Endothelial cell of umbilical vein (primary cell): ENCODE measurements at regions not wholly inside any gene's neighbourhood (a gene's known extent, or its start where the extent isn't known, plus 50 kb on each side); places are given as distances from the start of the nearest gene placed in this dataset.

Experiments
- BruUV-seq: library from RNA; stranded (reverse); fragments of 400-500 nt; replicated peaks from 2 replicates; lab custom pipeline; 2021; lab: Mats Ljungman, UMichigan
- CTCF ChIA-PET: fragments of 300-600, 350-600 bp; sonication (Branson Sonifier 250); formaldehyde crosslinking; loops from one replicate; lab custom pipeline; 2021; ENCODE audit warnings: antibody characterized with exemption, inconsistent platforms; lab: Charles Lee
- POLR2A ChIA-PET: fragments of 300-600, 350-600 bp; sonication (Branson Sonifier 250); formaldehyde crosslinking; loops from one replicate; lab custom pipeline; 2021; ENCODE audit warnings: antibody characterized with exemption, inconsistent platforms; lab: Charles Lee
- DNase-seq: peaks from one replicate; pipeline ENCODE4 v3.0.0-alpha.2; 2011; ENCODE audit warnings: low read depth, low spot score
- FAIRE-seq: peaks from 2 replicates; lab custom pipeline; 2011; peaks lifted over from hg19 to GRCh38; lab: Jason Lieb, UNC
- H2AFZ ChIP-seq: 2 replicates; pipeline ENCODE4 v1.6.0; 2012; ENCODE audit warnings: low read depth, low read length, control low read depth, inconsistent platforms
- H3K27ac ChIP-seq: 2 replicates; pipeline ENCODE4 v1.5.1; 2011; ENCODE audit warnings: low read depth, mild to moderate bottlenecking, control low read depth, low read length, moderate library complexity; ENCODE audit not compliant: insufficient read depth
- H3K27me3 ChIP-seq, 2 experiments: 2 replicates each; pipeline versions ENCODE4 v1.6.0 to v1.6.1; 2011; ENCODE audit warnings: low read length in 2 of 2, mixed read lengths in 1 of 2; ENCODE audit not compliant: control insufficient read depth in 2 of 2, insufficient read depth in 2 of 2
- H3K36me3 ChIP-seq, 2 experiments: 2 replicates in 1 of 2; 3 replicates in 1 of 2; pipeline ENCODE4 v1.5.1; 2011; ENCODE audit warnings: low read length in 2 of 2, mild to moderate bottlenecking in 1 of 2, moderate library complexity in 1 of 2; ENCODE audit not compliant: control insufficient read depth in 2 of 2, insufficient read depth in 2 of 2; ENCODE audit errors: extremely low read depth in 1 of 2
- H3K4me1 ChIP-seq: 3 replicates; pipeline ENCODE4 v1.5.1; 2011; ENCODE audit warnings: mild to moderate bottlenecking, low read length; ENCODE audit not compliant: control insufficient read depth, insufficient read depth; ENCODE audit errors: extremely low read depth
- H3K4me2 ChIP-seq: 2 replicates; pipeline ENCODE4 v1.6.1; 2011; ENCODE audit warnings: low read length, control low read depth, mixed read lengths; ENCODE audit not compliant: insufficient read depth
- H3K4me3 ChIP-seq, 3 experiments: fragments of 200-600 bp in 1 of 3; sonication (generic), shearing (Covaris generic) in 1 of 3; replicated peaks in 1 of 3; 2 replicates each; pipeline ENCODE4 v1.5.1; 2011 to 2016; ENCODE audit warnings: control low read depth in 3 of 3, low read length in 3 of 3, mild to moderate bottlenecking in 2 of 3, inconsistent platforms in 1 of 3, low read depth in 1 of 3, moderate library complexity in 1 of 3; ENCODE audit not compliant: insufficient read depth in 1 of 3
- H3K79me2 ChIP-seq: 2 replicates; pipeline ENCODE4 v1.6.0; 2012; ENCODE audit warnings: low read length, inconsistent platforms; ENCODE audit not compliant: control insufficient read depth, insufficient read depth
- H3K9ac ChIP-seq: replicated peaks from 2 replicates; pipeline ENCODE3; 2011; ENCODE audit warnings: low read length, control low read depth; ENCODE audit not compliant: insufficient read depth; ENCODE audit errors: extremely low read depth
- H3K9me1 ChIP-seq: replicated peaks from 3 replicates; pipeline ENCODE4 v1.6.0; 2011; ENCODE audit warnings: mild to moderate bottlenecking, low read length; ENCODE audit not compliant: control insufficient read depth, insufficient read depth; ENCODE audit errors: extremely low read depth
- H3K9me3 ChIP-seq: replicated peaks from 2 replicates; pipeline ENCODE4 v1.5.1; 2012; ENCODE audit warnings: low read length, inconsistent platforms; ENCODE audit not compliant: control insufficient read depth, insufficient read depth
- H4K20me1 ChIP-seq: replicated peaks from 2 replicates; pipeline ENCODE3; 2011; ENCODE audit warnings: mild to moderate bottlenecking, low read length; ENCODE audit not compliant: control insufficient read depth, insufficient read depth; ENCODE audit errors: extremely low read depth
- CTCF ChIP-seq, 2 donors: IDR thresholded peaks; 1 replicate in 1 of 2; 2 replicates in 1 of 2; pipeline ENCODE4 v1.5.1; 2011; ENCODE audit warnings: low read length in 2 of 2, mild to moderate bottlenecking in 2 of 2, moderate library complexity in 2 of 2, control low read depth in 1 of 2, inconsistent platforms in 1 of 2, low read depth in 1 of 2; ENCODE audit not compliant: insufficient read depth in 1 of 2; ENCODE audit errors: extremely low read depth in 1 of 2
- EZH2 ChIP-seq: IDR thresholded peaks from 2 replicates; pipeline ENCODE4 v1.6.1; 2012; ENCODE audit warnings: borderline replicate concordance, low read depth, mild to moderate bottlenecking, moderate library complexity, low read length, inconsistent platforms; ENCODE audit not compliant: severe bottlenecking
- FOS ChIP-seq: IDR thresholded peaks from 2 replicates; pipeline ENCODE4 v1.6.1; 2011; ENCODE audit warnings: mild to moderate bottlenecking, low read length, moderate library complexity, borderline replicate concordance; ENCODE audit not compliant: insufficient read depth
- GATA2 ChIP-seq: IDR thresholded peaks from 2 replicates; pipeline ENCODE4 v1.7.0; 2011; ENCODE audit warnings: low read depth, mild to moderate bottlenecking, moderate library complexity, mixed read lengths, low read length; ENCODE audit not compliant: insufficient read length, insufficient read depth
- JUN ChIP-seq: IDR thresholded peaks from 2 replicates; pipeline ENCODE4 v1.6.1; 2011; ENCODE audit warnings: borderline replicate concordance, low read depth; ENCODE audit not compliant: insufficient read length, insufficient read depth
- MAX ChIP-seq: IDR thresholded peaks from 2 replicates; pipeline ENCODE4 v1.6.1; 2011; ENCODE audit not compliant: insufficient read depth, insufficient read length
- MYC ChIP-seq: IDR thresholded peaks from one replicate; pipeline ENCODE4 v1.6.1; 2011; ENCODE audit warnings: mild to moderate bottlenecking, low read depth, low read length
- POLR2A ChIP-seq: IDR thresholded peaks from 2 replicates; pipeline ENCODE4 v1.6.1; 2012; ENCODE audit warnings: low read depth, mild to moderate bottlenecking, control low read depth, low read length
- POLR2AphosphoS5 ChIP-seq: IDR thresholded peaks from 2 replicates; pipeline ENCODE4 v1.6.1; 2012; ENCODE audit warnings: low read depth, mild to moderate bottlenecking, control low read depth, low read length, moderate library complexity; ENCODE audit not compliant: insufficient read depth
- dilution Hi-C: fragments of 300-500 bp; cut with MboI; formaldehyde crosslinking; loops from one replicate; pipeline ENCODE4 v1.15.0; 2019; ENCODE audit warnings: low sequenced_read_pairs; ENCODE audit not compliant: extremely low pct_ligation_motif_present
- intact Hi-C: fragments of 100-400 bp; cut with micrococcal nuclease; formaldehyde crosslinking; loops from one replicate; pipeline ENCODE4 v1.10.0; 2022

GRCh38 chr13:111893607-111894443 is 173.1 kb upstream of the SOX1 start:
- FAIRE-seq (no peak), DNase-seq (no peak)
- CTCF ChIA-PET, result no interaction called here
- Histone ChIP-seq H3K4me3 (no peak overlapping the region), H3K27ac (no peak overlapping the region), H3K9ac (no peak overlapping the region), H3K4me1 (no peaks in the 10 kb centered on the region), H3K9me3 (no peaks in the 10 kb centered on the region), H3K36me3 (no peaks in the 10 kb centered on the region), H3K27me3 (no peaks in the 10 kb centered on the region), H3K4me2 (no peak overlapping the region), H2AFZ (no peak overlapping the region), H3K79me2 (no peaks in the 10 kb centered on the region), H3K9me1 (no peaks in the 10 kb centered on the region), H4K20me1 (no peaks in the 10 kb centered on the region)
- intact Hi-C loops (no loop called here), dilution Hi-C loops (no loop called here)
- POLR2A ChIA-PET, result no interaction called here
- TF ChIP-seq CTCF (IDR thresholded peaks at IDR 0.05; ENCODE audit: extremely low read depth in 1 of 2, insufficient read depth in 1 of 2, low read depth in 1 of 2, low read length in 2 of 2), result no peak
- no peak for TF ChIP-seq MAX
- TF ChIP-seq EZH2, result no peak
- TF ChIP-seq POLR2A, result no peak
- no peak for TF ChIP-seq MYC
- TF ChIP-seq FOS, result no peak
- no peak for TF ChIP-seq JUN
- TF ChIP-seq POLR2AphosphoS5, result no peak
- TF ChIP-seq GATA2, result no peak
- no TSS peak for BruUV-seq
